Fibroblast of pulmonary artery (primary cell): ENCODE measurements at regions not wholly inside any gene's neighbourhood (a gene's known extent, or its start where the extent isn't known, plus 50 kb on each side); places are given as distances from the start of the nearest gene placed in this dataset.

Source experiments
- DNase-seq: peaks from one replicate; pipeline ENCODE4 v3.0.0-alpha.2; 2010; ENCODE audit warnings: low read depth
- H3K4me3 ChIP-seq: replicated peaks from 2 replicates; pipeline ENCODE4 v1.5.1; 2011; ENCODE audit warnings: low read depth, mild to moderate bottlenecking, control low read depth, low read length, moderate library complexity
- CTCF ChIP-seq: IDR thresholded peaks from 2 replicates; pipeline ENCODE4 v1.5.1; 2011; ENCODE audit warnings: mild to moderate bottlenecking, control low read depth, low read length, inconsistent platforms; ENCODE audit errors: missing control alignments

- DNase-seq, result no peak
- TF ChIP-seq CTCF, result no peak
- no peak overlapping the region for H3K4me3 ChIP-seq
Observed at GRCh38 chr12:14262771-14263511, 102.5 kb upstream of the ATF7IP start.

- DNase-seq, result no peak
- no peak for TF ChIP-seq CTCF
- H3K4me3 ChIP-seq, result no peak overlapping the region
Observed at GRCh38 chr12:14263742-14264141, 101.7 kb upstream of the ATF7IP start.

GRCh38 chr12:14264316-14264715, 101.2 kb upstream of the ATF7IP start:
- DNase-seq, result peak; percentile 39
- TF ChIP-seq CTCF, result no peak
- no peak overlapping the region for H3K4me3 ChIP-seq

GRCh38 chr12:14264778-14265177, 100.7 kb upstream of the ATF7IP start:
- no peak for TF ChIP-seq CTCF
- no peak overlapping the region for H3K4me3 ChIP-seq
- DNase-seq, result no peak

GRCh38 chr12:14268120-14268515, 97.4 kb upstream of the ATF7IP start:
- TF ChIP-seq CTCF, result no peak
- no peak for DNase-seq
- no peak overlapping the region for H3K4me3 ChIP-seq

GRCh38 chr12:14270392-14270791, 95.1 kb upstream of the ATF7IP start:
- no peak for DNase-seq
- TF ChIP-seq CTCF, result no peak
- no peak overlapping the region for H3K4me3 ChIP-seq
